ENCODE measurements at regions not wholly inside any gene's neighbourhood (a gene's known extent, or its start where the extent isn't known, plus 50 kb on each side); places are given as distances from the start of the nearest gene placed in this dataset.

GRCh38 chr21:21997390-21998333 lies 999.5 kb downstream of the NCAM2 start:
- Histone ChIP-seq H3K9me3 (replicated peaks in 1 of 2; ENCODE audit: control insufficient read depth in 1 of 2, insufficient read depth in 1 of 2, low read length in 2 of 2) (peaks cover 21 to 23% of the 10 kb centered on the region in 2 donors), H3K36me3 (replicated peaks in 1 of 2; ENCODE audit: control insufficient read depth in 1 of 2, insufficient read depth in 2 of 2, low read length in 2 of 2) (no peaks in the 10 kb centered on the region), H3K27ac (ENCODE audit: low read depth in 1 of 2, low read length in 2 of 2) (no peak overlapping the region), H3K27me3 (ENCODE audit: control insufficient read depth in 2 of 2, insufficient read depth in 2 of 2, low read length in 2 of 2) (no peaks in the 10 kb centered on the region), H3K9ac (ENCODE audit: insufficient read depth, low read length, poor library complexity, severe bottlenecking) (no peak overlapping the region), H3K79me2 (ENCODE audit: insufficient read depth, low read length) (no peaks in the 10 kb centered on the region), H4K20me1 (ENCODE audit: insufficient read depth, low read length) (no peaks in the 10 kb centered on the region), H3K4me1 (ENCODE audit: control insufficient read depth in 1 of 2, insufficient read depth in 2 of 2, low read length in 2 of 2) (no peaks in the 10 kb centered on the region), H3K4me2 (replicated peaks; ENCODE audit: extremely low read depth, low read length, poor library complexity, severe bottlenecking) (no peak overlapping the region), H2AFZ (ENCODE audit: insufficient read depth, low read depth, low read length, poor library complexity, severe bottlenecking) (no peak overlapping the region), H3K4me3 (replicated peaks in 1 of 3; ENCODE audit: low read depth in 2 of 3, low read length in 3 of 3) (no peak overlapping the region)
- H3K4me1 Mint-ChIP-seq = no peaks in the 10 kb centered on the region
- TF ChIP-seq CTCF (IDR thresholded peaks at IDR 0.05) = no peak
- H3K9me3 Mint-ChIP-seq = peaks cover 2 to 22% (median 10%) of the 10 kb centered on the region in 7 donors
- H3K4me3 Mint-ChIP-seq = no peak overlapping the region
- no peak overlapping the region for H3K27ac Mint-ChIP-seq
- intact Hi-C loops (cut with micrococcal nuclease) = no loop called here
- no peaks in the 10 kb centered on the region for H3K36me3 Mint-ChIP-seq
- peaks cover 0 to 1% (median 0%) of the 10 kb centered on the region in 3 donors for H3K27me3 Mint-ChIP-seq (ENCODE audit: low read depth in 3 of 3)
- DNase-seq = no peak

GRCh38 chr21:22019766-22020165 lies 1021.6 kb downstream of the NCAM2 start:
- Histone ChIP-seq H3K9me3 (replicated peaks in 1 of 2; ENCODE audit: control insufficient read depth in 1 of 2, insufficient read depth in 1 of 2, low read length in 2 of 2) (peaks cover 12 to 18% of the 10 kb centered on the region in 2 donors), H4K20me1 (ENCODE audit: insufficient read depth, low read length) (no peaks in the 10 kb centered on the region), H2AFZ (ENCODE audit: insufficient read depth, low read depth, low read length, poor library complexity, severe bottlenecking) (no peak overlapping the region), H3K4me3 (replicated peaks in 1 of 3; ENCODE audit: low read depth in 2 of 3, low read length in 3 of 3) (no peak overlapping the region), H3K4me1 (ENCODE audit: control insufficient read depth in 1 of 2, insufficient read depth in 2 of 2, low read length in 2 of 2) (no peaks in the 10 kb centered on the region), H3K9ac (ENCODE audit: insufficient read depth, low read length, poor library complexity, severe bottlenecking) (no peak overlapping the region), H3K4me2 (replicated peaks; ENCODE audit: extremely low read depth, low read length, poor library complexity, severe bottlenecking) (no peak overlapping the region), H3K27ac (ENCODE audit: low read depth in 1 of 2, low read length in 2 of 2) (no peak overlapping the region), H3K27me3 (ENCODE audit: control insufficient read depth in 2 of 2, insufficient read depth in 2 of 2, low read length in 2 of 2) (no peaks in the 10 kb centered on the region), H3K79me2 (ENCODE audit: insufficient read depth, low read length) (no peaks in the 10 kb centered on the region), H3K36me3 (replicated peaks in 1 of 2; ENCODE audit: control insufficient read depth in 1 of 2, insufficient read depth in 2 of 2, low read length in 2 of 2) (no peaks in the 10 kb centered on the region)
- H3K27me3 Mint-ChIP-seq (ENCODE audit: low read depth in 3 of 3) = no peaks in the 10 kb centered on the region
- H3K36me3 Mint-ChIP-seq = no peaks in the 10 kb centered on the region
- peaks cover 6 to 22% (median 10%) of the 10 kb centered on the region in 7 donors for H3K9me3 Mint-ChIP-seq
- DNase-seq = no peak
- intact Hi-C loops (cut with micrococcal nuclease) = no loop called here
- no peak overlapping the region for H3K27ac Mint-ChIP-seq
- H3K4me3 Mint-ChIP-seq = no peak overlapping the region
- no CpG with 5 or more reads among the region's 1 CpG for WGBS (ENCODE audit: insufficient coverage)
- no peak for TF ChIP-seq CTCF (IDR thresholded peaks at IDR 0.05)
- H3K4me1 Mint-ChIP-seq = no peaks in the 10 kb centered on the region
